Prostate gland (tissue), 2 donors: ENCODE measurements at regions not wholly inside any gene's neighbourhood (a gene's known extent, or its start where the extent isn't known, plus 50 kb on each side); places are given as distances from the start of the nearest gene placed in this dataset.
"Not testable (repeated sequence)": the region's sequence is repeated elsewhere in the genome, so short reads cannot be mapped to it uniquely, and the experiment has no call there.

Experiments
- DNase-seq: peaks from one replicate; pipeline ENCODE4 v3.0.0-alpha.2; 2019; ENCODE audit warnings: low spot score
- H3K27ac ChIP-seq, 2 donors: fragments of 200-600 bp; sonication (generic); 2 replicates each; pipeline ENCODE4 v1.5.1; 2017 to 2019
- H3K27me3 ChIP-seq: fragments of 200-600 bp; sonication (generic); replicated peaks from 2 replicates; pipeline ENCODE4 v1.5.1; 2019; ENCODE audit not compliant: insufficient read depth
- H3K36me3 ChIP-seq, 2 donors: fragments of 200-600 bp; sonication (generic); 1 replicate in 1 of 2; 2 replicates in 1 of 2; pipeline versions ENCODE4 v1.5.1 to v1.8.1; 2017 to 2019
- H3K4me1 ChIP-seq: fragments of 200-600 bp; sonication (generic); replicated peaks from 2 replicates; pipeline ENCODE4 v1.5.1; 2019
- H3K4me3 ChIP-seq, 2 donors: fragments of 200-600 bp; sonication (generic); 2 replicates each; pipeline ENCODE4 v1.5.1; 2017 to 2019
- H3K9me3 ChIP-seq: fragments of 200-600 bp; sonication (generic); 2 replicates; pipeline ENCODE4 v1.5.1; 2017
- CTCF ChIP-seq, 4 experiments: fragments of 200-600 bp in 2 of 4; fragments of 450-650 bp in 2 of 4; sonication (generic) in 2 of 4; IDR thresholded peaks; 1 replicate in 3 of 4; 2 replicates in 1 of 4; pipeline ENCODE4 v1.5.1; 2016 to 2019; ENCODE audit warnings: antibody characterized with exemption in 4 of 4, mild to moderate bottlenecking in 2 of 4, moderate library complexity in 2 of 4
- POLR2A ChIP-seq: fragments of 450-650 bp; IDR thresholded peaks from one replicate; pipeline ENCODE4 v1.6.1; 2016; ENCODE audit warnings: antibody characterized with exemption, mild to moderate bottlenecking
- POLR2AphosphoS5 ChIP-seq: sonication (generic); formaldehyde crosslinking; IDR thresholded peaks from one replicate; pipeline ENCODE4 v1.6.1; 2017; ENCODE audit warnings: antibody characterized with exemption
- WGBS: methylation state at CpG from one replicate; pipeline ENCODE4 v1.1.5; 2018; 5-methylcytosine and 5-hydroxymethylcytosine counted together
- intact Hi-C: fragments of 100-400 bp; cut with DNase I; formaldehyde crosslinking; loops from one replicate; pipeline ENCODE4 v1.14.2; 2022

GRCh38 chr7:33794419-33794818 is 110.9 kb upstream of the BMPER start:
- no peaks in the 10 kb centered on the region for H3K27me3 ChIP-seq
- DNase-seq, result no peak
- no peak overlapping the region for H3K27ac ChIP-seq
- no peaks in the 10 kb centered on the region for H3K4me1 ChIP-seq
- no peak overlapping the region for H3K4me3 ChIP-seq
- WGBS, result 96% methylated on average over 6 of the region's 6 CpGs
- H3K9me3 ChIP-seq, result no peaks in the 10 kb centered on the region
- H3K36me3 ChIP-seq, result no peaks in the 10 kb centered on the region
- intact Hi-C loops, result no loop called here
- no peak for TF ChIP-seq POLR2A
- TF ChIP-seq CTCF (IDR thresholded peaks at IDR 0.05), result no peak

GRCh38 chr7:33794959-33795358 is 110.4 kb upstream of the BMPER start:
- H3K27ac ChIP-seq, result no peak overlapping the region
- H3K4me1 ChIP-seq, result no peaks in the 10 kb centered on the region
- intact Hi-C loops, result no loop called here
- TF ChIP-seq POLR2AphosphoS5, result no peak
- TF ChIP-seq CTCF (IDR thresholded peaks at IDR 0.05), result no peak
- no peak for TF ChIP-seq POLR2A
- no peaks in the 10 kb centered on the region for H3K9me3 ChIP-seq
- 95% methylated on average over 6 of the region's 6 CpGs for WGBS
- H3K36me3 ChIP-seq, result no peaks in the 10 kb centered on the region
- DNase-seq, result no peak
- no peaks in the 10 kb centered on the region for H3K27me3 ChIP-seq
- H3K4me3 ChIP-seq, result no peak overlapping the region

- Histone ChIP-seq H3K36me3 (no peaks in the 10 kb centered on the region), H3K9me3 (no peaks in the 10 kb centered on the region), H3K4me3 (no peak overlapping the region), H3K4me1 (no peaks in the 10 kb centered on the region), H3K27me3 (no peaks in the 10 kb centered on the region), H3K27ac (no peak overlapping the region)
- intact Hi-C loops, result no loop called here
- DNase-seq, result no peak
- TF ChIP-seq POLR2AphosphoS5 (no peak), POLR2A (no peak), CTCF (IDR thresholded peaks at IDR 0.05) (no peak)
- WGBS, result 93% methylated on average over 1 of the region's 1 CpG
These were observed 108.8 kb upstream of the BMPER start for GRCh38 chr7:33796538-33796937.

GRCh38 chr7:33797512-33797911 is 107.8 kb upstream of the BMPER start:
- intact Hi-C loops, H3K4me3 ChIP-seq, H3K27me3 ChIP-seq, H3K27ac ChIP-seq, H3K36me3 ChIP-seq, H3K9me3 ChIP-seq, DNase-seq, H3K4me1 ChIP-seq: not testable (repeated sequence)
- 91% methylated on average over 6 of the region's 6 CpGs for WGBS

- TF ChIP-seq POLR2AphosphoS5, result no peak
- TF ChIP-seq POLR2A, result no peak
- no peak for TF ChIP-seq CTCF (IDR thresholded peaks at IDR 0.05)
- 53% methylated on average over 5 of the region's 5 CpGs for WGBS
- no peaks in the 10 kb centered on the region for H3K36me3 ChIP-seq
- no peaks in the 10 kb centered on the region for H3K9me3 ChIP-seq
- DNase-seq, result no peak
- intact Hi-C loops, result no loop called here
- no peaks in the 10 kb centered on the region for H3K4me1 ChIP-seq
- no peak overlapping the region for H3K4me3 ChIP-seq
- H3K27ac ChIP-seq, result no peak overlapping the region
- no peaks in the 10 kb centered on the region for H3K27me3 ChIP-seq
These were observed 106.5 kb upstream of the BMPER start for GRCh38 chr7:33798686-33799325.
